Neural progenitor cell (in vitro differentiated cells): ENCODE measurements at regions not wholly inside any gene's neighbourhood (a gene's known extent, or its start where the extent isn't known, plus 50 kb on each side); places are given as distances from the start of the nearest gene placed in this dataset.

Experiments used
- DNase-seq: peaks from one replicate; pipeline ENCODE4 v3.0.0-alpha.2; 2016; ENCODE audit warnings: low spot score
- H2AFZ ChIP-seq: fragments of 200-600 bp; sonication (generic); replicated peaks from 2 replicates; pipeline ENCODE4 v1.6.1; 2016; ENCODE audit warnings: antibody characterized with exemption
- H3F3A ChIP-seq: fragments of 200-600 bp; sonication (generic); 2 replicates; pipeline ENCODE4 v1.6.1; 2016; ENCODE audit warnings: antibody characterized with exemption, low read depth
- H3K27ac ChIP-seq: fragments of 200-600 bp; sonication (generic); 2 replicates; pipeline ENCODE4 v1.5.1; 2016; ENCODE audit warnings: mild to moderate bottlenecking
- H3K27me3 ChIP-seq: fragments of 200-600 bp; sonication (generic); 2 replicates; pipeline ENCODE4 v1.6.1; 2016; ENCODE audit warnings: mild to moderate bottlenecking, moderate library complexity
- H3K36me3 ChIP-seq: fragments of 200-600 bp; sonication (generic); 2 replicates; pipeline ENCODE4 v1.5.1; 2016
- H3K4me1 ChIP-seq: fragments of 200-600 bp; sonication (generic); 2 replicates; pipeline ENCODE4 v1.6.1; 2016; ENCODE audit warnings: mixed run types
- H3K4me2 ChIP-seq: fragments of 200-600 bp; sonication (generic); 2 replicates; pipeline ENCODE4 v1.6.1; 2016
- H3K4me3 ChIP-seq: fragments of 200-600 bp; sonication (generic); 2 replicates; pipeline ENCODE4 v1.5.1; 2016
- H3K79me2 ChIP-seq: fragments of 200-600 bp; sonication (generic); 2 replicates; pipeline ENCODE4 v1.6.1; 2016; ENCODE audit warnings: low read depth
- H3K9ac ChIP-seq: fragments of 200-600 bp; sonication (generic); 2 replicates; pipeline ENCODE4 v1.6.1; 2016
- H3K9me3 ChIP-seq: fragments of 200-600 bp; sonication (generic); 2 replicates; pipeline ENCODE4 v1.5.1; 2016; ENCODE audit warnings: low read depth
- H4K20me1 ChIP-seq: fragments of 200-600 bp; sonication (generic); 2 replicates; pipeline ENCODE4 v1.6.1; 2016; ENCODE audit warnings: low read depth
- H3K27ac Mint-ChIP-seq: 3 replicates; pipeline ENCODE4 v1.8.0; 2021; ENCODE audit warnings: mixed read lengths
- H3K27me3 Mint-ChIP-seq: 2 replicates; pipeline ENCODE4 v1.8.0; 2022; ENCODE audit warnings: low read depth, mild to moderate bottlenecking, inconsistent platforms, moderate library complexity, mixed read lengths; ENCODE audit not compliant: insufficient read depth
- H3K36me3 Mint-ChIP-seq: 3 replicates; pipeline ENCODE4 v1.8.0; 2021; ENCODE audit warnings: mixed read lengths
- H3K4me1 Mint-ChIP-seq: 3 replicates; pipeline ENCODE4 v1.8.0; 2021; ENCODE audit warnings: mixed read lengths
- H3K4me3 Mint-ChIP-seq: 3 replicates; pipeline ENCODE4 v1.8.0; 2021; ENCODE audit warnings: mild to moderate bottlenecking, moderate library complexity, mixed read lengths
- H3K9me3 Mint-ChIP-seq: 3 replicates; pipeline ENCODE4 v1.8.0; 2020; ENCODE audit warnings: mixed read lengths
- EZH2 ChIP-seq: fragments of 200-600 bp; sonication (generic); IDR thresholded peaks from 2 replicates; pipeline ENCODE4 v1.6.1; 2017; ENCODE audit warnings: antibody characterized with exemption, mild to moderate bottlenecking, moderate library complexity
- EZH2phosphoT487 ChIP-seq: fragments of 200-600 bp; sonication (generic); IDR thresholded peaks from 2 replicates; pipeline ENCODE4 v1.6.1; 2017; ENCODE audit warnings: antibody characterized with exemption
- TF ChIP-seq, protein P1 (sequence below): fragments of 200-600 bp; sonication (generic); IDR thresholded peaks from 2 replicates; pipeline ENCODE4 v1.5.1; 2017; ENCODE audit warnings: antibody characterized with exemption, mild to moderate bottlenecking

DNA sequence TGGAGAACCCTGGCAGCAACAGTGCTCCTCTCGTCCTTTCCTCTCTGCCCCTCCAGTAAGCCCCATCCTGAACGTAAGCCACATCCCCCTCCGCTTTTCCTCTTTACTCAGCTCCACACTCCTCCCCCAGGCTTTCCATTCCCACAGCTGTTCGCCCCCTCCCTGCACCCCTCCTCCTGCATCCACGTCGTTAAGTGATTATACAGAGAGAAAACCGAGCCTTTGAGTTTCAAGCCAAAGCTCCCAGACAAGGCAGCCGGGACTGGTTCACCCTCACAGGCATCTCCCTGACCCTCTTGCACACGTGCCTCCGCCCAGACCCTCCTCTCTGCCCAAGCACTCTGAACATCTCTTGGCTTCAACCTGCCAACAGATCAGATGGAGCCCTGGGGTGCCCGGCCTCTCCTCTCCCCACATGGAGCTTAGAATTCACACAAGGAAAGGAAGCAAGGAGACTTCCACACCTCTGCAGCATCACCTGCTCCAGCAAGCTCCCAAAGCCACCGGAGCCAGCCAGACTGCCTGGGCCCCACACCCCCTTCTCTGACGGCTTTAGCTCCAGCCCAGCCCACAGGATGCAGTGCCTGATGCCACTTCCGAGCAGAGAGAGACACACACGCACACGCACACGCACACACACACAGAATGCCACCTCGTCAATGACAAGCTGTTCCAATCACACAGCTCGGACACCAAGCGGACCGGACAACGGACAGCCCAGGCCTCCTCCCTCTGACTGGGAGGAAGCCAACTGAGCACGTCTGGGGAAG lies 99.9 kb upstream of the CCL2 start:
- peak; percentile 31 for DNase-seq
- H3K4me3 Mint-ChIP-seq: peak overlapping the region; percentile 55

GRCh38 chr17:34155947-34156346 lies 99.1 kb upstream of the CCL2 start:
- no peaks in the 10 kb centered on the region for H3K36me3 Mint-ChIP-seq

More for the DNA sequence above, 99.9 kb upstream of the CCL2 start:
- Mint-ChIP-seq H3K36me3 (no peaks in the 10 kb centered on the region), H3K27me3 (peaks cover 26% of the 10 kb centered on the region), H3K4me1 (peaks cover 38% of the 10 kb centered on the region), H3K9me3 (peaks cover 6% of the 10 kb centered on the region), H3K27ac (peak overlapping the region; percentile 33)
- H3K4me2 ChIP-seq: peak overlapping the region; percentile 21
- no peaks in the 10 kb centered on the region for H4K20me1 ChIP-seq
- no peaks in the 10 kb centered on the region for H3F3A ChIP-seq
- no peaks in the 10 kb centered on the region for H3K36me3 ChIP-seq
- H3K4me3 ChIP-seq: no peak overlapping the region
- H3K27ac ChIP-seq: no peak overlapping the region
- peaks cover 47% of the 10 kb centered on the region for H3K27me3 ChIP-seq
- no peaks in the 10 kb centered on the region for H3K79me2 ChIP-seq
- H3K4me1 ChIP-seq: peaks cover 16% of the 10 kb centered on the region
- no peak overlapping the region for H3K9ac ChIP-seq
- H2AFZ ChIP-seq: no peak overlapping the region
- no peaks in the 10 kb centered on the region for H3K9me3 ChIP-seq
- TF ChIP-seq EZH2phosphoT487 (no peak), EZH2 (no peak)
- TF ChIP-seq, protein P1, sequence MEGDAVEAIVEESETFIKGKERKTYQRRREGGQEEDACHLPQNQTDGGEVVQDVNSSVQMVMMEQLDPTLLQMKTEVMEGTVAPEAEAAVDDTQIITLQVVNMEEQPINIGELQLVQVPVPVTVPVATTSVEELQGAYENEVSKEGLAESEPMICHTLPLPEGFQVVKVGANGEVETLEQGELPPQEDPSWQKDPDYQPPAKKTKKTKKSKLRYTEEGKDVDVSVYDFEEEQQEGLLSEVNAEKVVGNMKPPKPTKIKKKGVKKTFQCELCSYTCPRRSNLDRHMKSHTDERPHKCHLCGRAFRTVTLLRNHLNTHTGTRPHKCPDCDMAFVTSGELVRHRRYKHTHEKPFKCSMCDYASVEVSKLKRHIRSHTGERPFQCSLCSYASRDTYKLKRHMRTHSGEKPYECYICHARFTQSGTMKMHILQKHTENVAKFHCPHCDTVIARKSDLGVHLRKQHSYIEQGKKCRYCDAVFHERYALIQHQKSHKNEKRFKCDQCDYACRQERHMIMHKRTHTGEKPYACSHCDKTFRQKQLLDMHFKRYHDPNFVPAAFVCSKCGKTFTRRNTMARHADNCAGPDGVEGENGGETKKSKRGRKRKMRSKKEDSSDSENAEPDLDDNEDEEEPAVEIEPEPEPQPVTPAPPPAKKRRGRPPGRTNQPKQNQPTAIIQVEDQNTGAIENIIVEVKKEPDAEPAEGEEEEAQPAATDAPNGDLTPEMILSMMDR: no peak

GRCh38 chr17:34156401-34156740 lies 98.7 kb upstream of the CCL2 start:
- no peak overlapping the region for H3K9ac ChIP-seq

More at GRCh38 chr17:34155947-34156346, 99.1 kb upstream of the CCL2 start:
- Histone ChIP-seq H4K20me1 (no peaks in the 10 kb centered on the region), H3K9ac (no peak overlapping the region), H2AFZ (no peak overlapping the region), H3K4me2 (peak overlapping the region; percentile 83), H3K4me3 (no peak overlapping the region), H3K27ac (no peak overlapping the region), H3K36me3 (no peaks in the 10 kb centered on the region), H3K79me2 (no peaks in the 10 kb centered on the region), H3K27me3 (peaks cover 47% of the 10 kb centered on the region), H3K4me1 (peaks cover 16% of the 10 kb centered on the region), H3K9me3 (no peaks in the 10 kb centered on the region), H3F3A (no peaks in the 10 kb centered on the region)
- Mint-ChIP-seq H3K4me1 (peaks cover 36% of the 10 kb centered on the region), H3K27ac (no peak overlapping the region), H3K27me3 (peaks cover 25% of the 10 kb centered on the region), H3K4me3 (peak overlapping the region; percentile 85), H3K9me3 (peaks cover 5% of the 10 kb centered on the region)
- no peak for TF ChIP-seq EZH2phosphoT487
- TF ChIP-seq, protein P1: no peak
- TF ChIP-seq EZH2: no peak
- DNase-seq: no peak

More at GRCh38 chr17:34156401-34156740, 98.7 kb upstream of the CCL2 start:
- Histone ChIP-seq H3K36me3 (no peaks in the 10 kb centered on the region), H3K4me3 (peak overlapping the region; percentile 56), H3K9me3 (no peaks in the 10 kb centered on the region), H4K20me1 (no peaks in the 10 kb centered on the region), H3K27ac (no peak overlapping the region), H2AFZ (peak overlapping the region; percentile 73), H3K27me3 (peaks cover 47% of the 10 kb centered on the region), H3K79me2 (no peaks in the 10 kb centered on the region), H3K4me1 (peaks cover 16% of the 10 kb centered on the region), H3F3A (no peaks in the 10 kb centered on the region), H3K4me2 (peak overlapping the region; percentile 83)
- no peak for TF ChIP-seq EZH2
- TF ChIP-seq EZH2phosphoT487: no peak
- TF ChIP-seq, protein P1: no peak
- Mint-ChIP-seq H3K4me1 (peaks cover 33% of the 10 kb centered on the region), H3K36me3 (no peaks in the 10 kb centered on the region), H3K4me3 (peak overlapping the region; percentile 85), H3K9me3 (peaks cover 5% of the 10 kb centered on the region), H3K27me3 (peaks cover 25% of the 10 kb centered on the region), H3K27ac (peak overlapping the region; percentile 4)
- peak; percentile 18 for DNase-seq
